ENCODE measurements at regions not wholly inside any gene's neighbourhood (a gene's known extent, or its start where the extent isn't known, plus 50 kb on each side); places are given as distances from the start of the nearest gene placed in this dataset.

DNA sequence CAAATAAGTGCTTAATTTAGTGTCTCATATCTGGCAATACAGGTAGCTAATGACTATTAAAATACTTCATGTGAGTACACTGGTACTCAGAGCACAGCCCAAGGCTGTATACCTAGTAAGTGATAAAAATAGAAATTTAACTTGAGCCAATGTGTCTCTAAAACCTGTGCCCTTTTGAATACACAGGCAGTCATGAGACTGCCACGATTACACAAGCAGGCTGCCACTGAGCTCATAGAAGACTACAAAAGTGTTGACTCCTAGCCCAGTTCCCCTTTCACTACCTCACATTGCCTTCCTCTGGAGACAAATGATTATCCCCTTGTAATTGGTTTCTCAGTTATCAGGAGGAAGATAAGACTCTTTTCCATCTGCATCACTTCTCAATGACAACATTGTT is 66.3 kb upstream of the PAPPA start:
- TF ChIP-seq, protein P1, sequence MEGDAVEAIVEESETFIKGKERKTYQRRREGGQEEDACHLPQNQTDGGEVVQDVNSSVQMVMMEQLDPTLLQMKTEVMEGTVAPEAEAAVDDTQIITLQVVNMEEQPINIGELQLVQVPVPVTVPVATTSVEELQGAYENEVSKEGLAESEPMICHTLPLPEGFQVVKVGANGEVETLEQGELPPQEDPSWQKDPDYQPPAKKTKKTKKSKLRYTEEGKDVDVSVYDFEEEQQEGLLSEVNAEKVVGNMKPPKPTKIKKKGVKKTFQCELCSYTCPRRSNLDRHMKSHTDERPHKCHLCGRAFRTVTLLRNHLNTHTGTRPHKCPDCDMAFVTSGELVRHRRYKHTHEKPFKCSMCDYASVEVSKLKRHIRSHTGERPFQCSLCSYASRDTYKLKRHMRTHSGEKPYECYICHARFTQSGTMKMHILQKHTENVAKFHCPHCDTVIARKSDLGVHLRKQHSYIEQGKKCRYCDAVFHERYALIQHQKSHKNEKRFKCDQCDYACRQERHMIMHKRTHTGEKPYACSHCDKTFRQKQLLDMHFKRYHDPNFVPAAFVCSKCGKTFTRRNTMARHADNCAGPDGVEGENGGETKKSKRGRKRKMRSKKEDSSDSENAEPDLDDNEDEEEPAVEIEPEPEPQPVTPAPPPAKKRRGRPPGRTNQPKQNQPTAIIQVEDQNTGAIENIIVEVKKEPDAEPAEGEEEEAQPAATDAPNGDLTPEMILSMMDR (IDR thresholded peaks at IDR 0.05), result no peak
- TF ChIP-seq MXD4 (CRISPR knock-in tag; IDR thresholded peaks at IDR 0.05; ENCODE audit: borderline replicate concordance), result no peak
- TF ChIP-seq, protein P2, sequence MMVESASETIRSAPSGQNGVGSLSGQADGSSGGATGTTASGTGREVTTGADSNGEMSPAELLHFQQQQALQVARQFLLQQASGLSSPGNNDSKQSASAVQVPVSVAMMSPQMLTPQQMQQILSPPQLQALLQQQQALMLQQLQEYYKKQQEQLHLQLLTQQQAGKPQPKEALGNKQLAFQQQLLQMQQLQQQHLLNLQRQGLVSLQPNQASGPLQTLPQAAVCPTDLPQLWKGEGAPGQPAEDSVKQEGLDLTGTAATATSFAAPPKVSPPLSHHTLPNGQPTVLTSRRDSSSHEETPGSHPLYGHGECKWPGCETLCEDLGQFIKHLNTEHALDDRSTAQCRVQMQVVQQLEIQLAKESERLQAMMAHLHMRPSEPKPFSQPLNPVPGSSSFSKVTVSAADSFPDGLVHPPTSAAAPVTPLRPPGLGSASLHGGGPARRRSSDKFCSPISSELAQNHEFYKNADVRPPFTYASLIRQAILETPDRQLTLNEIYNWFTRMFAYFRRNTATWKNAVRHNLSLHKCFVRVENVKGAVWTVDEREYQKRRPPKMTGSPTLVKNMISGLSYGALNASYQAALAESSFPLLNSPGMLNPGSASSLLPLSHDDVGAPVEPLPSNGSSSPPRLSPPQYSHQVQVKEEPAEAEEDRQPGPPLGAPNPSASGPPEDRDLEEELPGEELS (CRISPR knock-in tag; IDR thresholded peaks at IDR 0.05), result no peak
- TF ChIP-seq CREB1 (CRISPR knock-in tag; IDR thresholded peaks at IDR 0.05), result no peak
- TF ChIP-seq, protein P3, sequence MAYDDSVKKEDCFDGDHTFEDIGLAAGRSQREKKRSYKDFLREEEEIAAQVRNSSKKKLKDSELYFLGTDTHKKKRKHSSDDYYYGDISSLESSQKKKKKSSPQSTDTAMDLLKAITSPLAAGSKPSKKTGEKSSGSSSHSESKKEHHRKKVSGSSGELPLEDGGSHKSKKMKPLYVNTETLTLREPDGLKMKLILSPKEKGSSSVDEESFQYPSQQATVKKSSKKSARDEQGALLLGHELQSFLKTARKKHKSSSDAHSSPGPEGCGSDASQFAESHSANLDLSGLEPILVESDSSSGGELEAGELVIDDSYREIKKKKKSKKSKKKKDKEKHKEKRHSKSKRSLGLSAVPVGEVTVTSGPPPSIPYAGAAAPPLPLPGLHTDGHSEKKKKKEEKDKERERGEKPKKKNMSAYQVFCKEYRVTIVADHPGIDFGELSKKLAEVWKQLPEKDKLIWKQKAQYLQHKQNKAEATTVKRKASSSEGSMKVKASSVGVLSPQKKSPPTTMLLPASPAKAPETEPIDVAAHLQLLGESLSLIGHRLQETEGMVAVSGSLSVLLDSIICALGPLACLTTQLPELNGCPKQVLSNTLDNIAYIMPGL (CRISPR knock-in tag; IDR thresholded peaks at IDR 0.05), result no peak
- no peak for TF ChIP-seq CDX4 (CRISPR knock-in tag; IDR thresholded peaks at IDR 0.05; ENCODE audit: borderline replicate concordance)
